ENCODE measurements at regions not wholly inside any gene's neighbourhood (a gene's known extent, or its start where the extent isn't known, plus 50 kb on each side); places are given as distances from the start of the nearest gene placed in this dataset.

DNA sequence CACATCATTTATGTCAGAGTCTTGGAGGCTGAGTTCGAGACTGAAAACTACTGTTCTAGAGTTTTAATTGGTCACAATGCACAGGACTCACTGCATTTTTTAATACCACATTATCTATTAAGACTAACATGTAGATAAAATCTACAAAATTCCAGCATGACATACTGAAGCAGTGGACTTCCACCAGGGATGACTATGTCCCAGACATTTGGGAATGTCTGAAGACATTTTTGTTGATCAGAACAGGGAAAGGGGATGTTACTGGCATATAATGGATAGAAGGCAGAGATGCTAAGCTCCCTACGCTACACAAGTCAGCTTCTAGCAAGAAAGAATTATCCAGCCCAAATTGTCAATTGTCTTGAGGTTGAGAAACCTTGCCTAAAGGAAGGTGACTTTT lies 419.0 kb upstream of the TGFBR2 start:
- no peak overlapping the region for H3K4me3 ChIP-seq (ENCODE audit: low read depth, poor library complexity, severe bottlenecking)
- TF ChIP-seq POLR2A (IDR thresholded peaks at IDR 0.05): no peak
- TF ChIP-seq, protein P1, sequence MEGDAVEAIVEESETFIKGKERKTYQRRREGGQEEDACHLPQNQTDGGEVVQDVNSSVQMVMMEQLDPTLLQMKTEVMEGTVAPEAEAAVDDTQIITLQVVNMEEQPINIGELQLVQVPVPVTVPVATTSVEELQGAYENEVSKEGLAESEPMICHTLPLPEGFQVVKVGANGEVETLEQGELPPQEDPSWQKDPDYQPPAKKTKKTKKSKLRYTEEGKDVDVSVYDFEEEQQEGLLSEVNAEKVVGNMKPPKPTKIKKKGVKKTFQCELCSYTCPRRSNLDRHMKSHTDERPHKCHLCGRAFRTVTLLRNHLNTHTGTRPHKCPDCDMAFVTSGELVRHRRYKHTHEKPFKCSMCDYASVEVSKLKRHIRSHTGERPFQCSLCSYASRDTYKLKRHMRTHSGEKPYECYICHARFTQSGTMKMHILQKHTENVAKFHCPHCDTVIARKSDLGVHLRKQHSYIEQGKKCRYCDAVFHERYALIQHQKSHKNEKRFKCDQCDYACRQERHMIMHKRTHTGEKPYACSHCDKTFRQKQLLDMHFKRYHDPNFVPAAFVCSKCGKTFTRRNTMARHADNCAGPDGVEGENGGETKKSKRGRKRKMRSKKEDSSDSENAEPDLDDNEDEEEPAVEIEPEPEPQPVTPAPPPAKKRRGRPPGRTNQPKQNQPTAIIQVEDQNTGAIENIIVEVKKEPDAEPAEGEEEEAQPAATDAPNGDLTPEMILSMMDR (IDR thresholded peaks at IDR 0.05): no peak
- no peak for DNase-seq (ENCODE audit: low spot score in 2 of 2)
- intact Hi-C loops (cut with DNase I; ENCODE audit: low total_unique reads): no loop called here
- 77 to 92% methylated on average over 2 of the region's 2 CpGs for WGBS, 2 donors

DNA sequence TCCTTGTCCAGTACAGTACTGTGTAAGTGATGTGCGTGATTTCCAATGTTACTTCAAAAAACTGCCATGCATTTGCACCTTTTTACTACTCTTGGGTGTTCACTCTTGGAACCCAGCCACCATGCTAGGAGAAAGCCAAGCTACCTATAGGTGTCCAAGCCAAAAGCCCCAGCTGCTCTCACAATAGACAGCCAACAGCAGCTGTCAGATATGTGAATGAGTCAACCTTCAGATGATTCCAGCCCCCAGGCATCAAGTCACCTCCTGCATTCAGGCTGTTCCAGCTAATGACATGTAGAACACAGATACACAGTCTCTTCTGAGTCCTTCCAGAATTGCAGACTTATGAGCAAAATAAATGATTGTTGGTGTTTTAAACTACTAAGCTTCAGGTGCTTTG lies 417.7 kb upstream of the TGFBR2 start:
- no peak overlapping the region for H3K4me3 ChIP-seq (ENCODE audit: low read depth, poor library complexity, severe bottlenecking)
- intact Hi-C loops (cut with DNase I; ENCODE audit: low total_unique reads): no loop called here
- TF ChIP-seq, protein P1 (IDR thresholded peaks at IDR 0.05): no peak
- no peak for TF ChIP-seq POLR2A (IDR thresholded peaks at IDR 0.05)
- WGBS, 2 donors: 45 to 58% methylated on average over 1 of the region's 1 CpG
- DNase-seq (ENCODE audit: low spot score in 2 of 2): peak in 1 of 2 donors; percentile 53

DNA sequence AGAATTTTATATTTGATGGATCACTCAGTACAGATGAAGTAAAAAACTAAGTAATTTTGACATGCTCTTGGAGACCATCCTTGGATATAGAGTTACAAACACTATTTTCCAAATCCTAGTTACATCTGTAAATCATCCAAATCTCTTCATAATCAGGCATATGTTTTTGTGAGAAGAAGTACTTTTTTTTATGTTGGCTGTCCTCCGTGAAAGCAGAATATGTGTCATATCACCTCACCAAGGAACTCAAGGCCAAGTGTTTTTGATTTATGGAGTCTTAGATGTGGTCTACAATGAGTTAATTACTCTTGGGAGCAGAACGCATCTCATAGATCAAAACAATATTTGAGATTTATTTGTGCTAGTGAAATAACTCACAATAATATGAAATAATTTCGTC lies 416.5 kb upstream of the TGFBR2 start:
- no peak overlapping the region for H3K4me3 ChIP-seq (ENCODE audit: low read depth, poor library complexity, severe bottlenecking)
- TF ChIP-seq, protein P1 (IDR thresholded peaks at IDR 0.05): no peak
- no peak for TF ChIP-seq POLR2A (IDR thresholded peaks at IDR 0.05)
- WGBS, 2 donors: 39 to 53% methylated on average over 3 of the region's 3 CpGs
- intact Hi-C loops (cut with DNase I; ENCODE audit: low total_unique reads): no loop called here
- DNase-seq (ENCODE audit: low spot score in 2 of 2): no peak

DNA sequence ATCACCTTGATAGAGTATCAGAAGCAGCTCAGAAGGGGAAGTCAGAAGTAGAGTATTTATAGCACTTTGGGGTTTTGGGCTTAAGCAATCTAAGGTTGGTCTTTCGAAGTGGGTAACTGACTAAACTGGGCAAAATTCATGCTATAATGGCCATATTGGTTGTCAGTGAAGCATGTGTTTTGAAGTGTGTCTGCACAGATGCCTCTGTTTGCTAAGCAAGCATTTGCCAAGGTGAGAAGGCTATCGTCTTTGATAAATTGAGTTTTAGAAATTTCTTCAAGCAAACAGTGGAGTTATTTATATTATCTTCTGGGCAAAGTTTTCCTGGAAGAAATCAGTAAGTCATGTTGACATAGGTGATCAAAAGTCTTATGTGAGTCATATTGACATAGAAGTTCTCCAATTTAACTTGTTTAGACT lies 412.8 kb upstream of the TGFBR2 start:
- no peak overlapping the region for H3K4me3 ChIP-seq (ENCODE audit: low read depth, poor library complexity, severe bottlenecking)
- no peak for DNase-seq (ENCODE audit: low spot score in 2 of 2)
- 38 to 88% methylated on average over 2 of the region's 2 CpGs for whole genome bisulfite sequencing, 2 donors
- intact Hi-C loops (cut with DNase I; ENCODE audit: low total_unique reads): no loop called here
- TF ChIP-seq POLR2A (IDR thresholded peaks at IDR 0.05): no peak
- TF ChIP-seq, protein P1 (IDR thresholded peaks at IDR 0.05): no peak

DNA sequence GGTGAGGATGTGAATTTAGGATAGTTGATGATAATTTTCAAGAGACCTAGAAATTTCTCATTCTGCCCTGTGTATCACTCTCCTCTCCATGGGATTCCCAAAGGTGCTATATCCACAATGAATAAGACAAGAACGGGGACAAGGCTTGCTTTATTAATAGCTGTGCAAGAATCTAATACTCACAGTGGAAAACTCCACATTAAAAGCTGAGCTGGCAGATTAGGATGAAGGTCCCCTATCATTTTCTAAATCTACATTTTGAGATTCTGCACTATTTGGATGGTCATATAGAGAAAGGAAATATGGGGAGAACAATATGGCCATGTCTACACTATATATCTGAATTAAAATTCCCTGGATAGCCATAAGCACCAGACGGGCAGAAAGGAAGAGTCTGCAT lies 411.0 kb upstream of the TGFBR2 start:
- DNase-seq (ENCODE audit: low spot score in 2 of 2): no peak
- no peak for TF ChIP-seq POLR2A (IDR thresholded peaks at IDR 0.05)
- TF ChIP-seq, protein P1 (IDR thresholded peaks at IDR 0.05): no peak
- WGBS, 2 donors: 63 to 84% methylated on average over 2 of the region's 2 CpGs

DNA sequence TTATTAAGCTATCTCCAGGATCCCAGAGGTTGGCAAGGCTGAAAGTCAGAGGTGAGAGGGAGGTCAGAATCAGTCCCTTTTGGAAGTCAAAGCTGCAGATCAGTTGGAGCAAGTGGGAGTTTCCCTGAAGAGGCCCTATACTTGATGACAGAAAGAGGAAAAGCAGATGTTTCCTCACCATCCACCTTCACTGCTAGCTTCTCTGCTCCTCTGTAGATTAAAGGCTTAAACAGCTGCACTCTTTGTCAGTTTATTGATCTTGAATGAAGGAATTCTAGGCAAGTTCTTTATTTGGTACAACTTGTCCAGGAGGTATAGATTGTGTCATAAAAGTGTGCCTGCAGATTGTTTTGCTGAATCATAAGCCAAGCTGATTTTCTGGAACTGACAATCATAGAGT lies 408.2 kb upstream of the TGFBR2 start:
- no peak for TF ChIP-seq POLR2A (IDR thresholded peaks at IDR 0.05)
- TF ChIP-seq, protein P1 (IDR thresholded peaks at IDR 0.05): no peak
- H3K4me3 ChIP-seq (ENCODE audit: low read depth, poor library complexity, severe bottlenecking): no peak overlapping the region
- no peak for DNase-seq (ENCODE audit: low spot score in 2 of 2)
- intact Hi-C loops (cut with DNase I; ENCODE audit: low total_unique reads): no loop called here

More for the DNA sequence above, 411.0 kb upstream of the TGFBR2 start:
- intact Hi-C loops (cut with DNase I; ENCODE audit: low total_unique reads): no loop called here
- H3K4me3 ChIP-seq (ENCODE audit: low read depth, poor library complexity, severe bottlenecking): no peak overlapping the region
